ENCODE measurements at regions not wholly inside any gene's neighbourhood (a gene's known extent, or its start where the extent isn't known, plus 50 kb on each side); places are given as distances from the start of the nearest gene placed in this dataset.

DNA sequence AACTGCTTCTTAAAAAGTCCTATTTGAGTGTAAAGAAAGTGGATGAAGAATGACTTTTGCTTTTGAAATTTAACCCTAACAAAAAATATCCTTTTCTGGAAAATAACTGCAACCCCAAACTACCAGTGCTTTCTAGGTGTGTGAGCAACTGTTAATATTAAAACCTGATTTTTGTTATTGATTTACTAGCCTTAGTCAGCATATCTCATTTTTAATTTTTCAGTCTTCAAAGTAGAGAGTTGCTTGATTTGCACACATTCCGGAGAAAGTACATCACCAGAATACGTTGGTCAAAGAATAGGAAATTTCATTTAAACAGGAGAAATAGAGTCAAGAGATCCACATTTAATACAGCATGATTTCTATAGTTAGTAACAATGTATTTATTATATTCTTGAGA is 141.8 kb upstream of the ADAMTS5 start:
- peaks cover 23% of the 10 kb centered on the region for H3K4me1 Mint-ChIP-seq
- no peaks in the 10 kb centered on the region for H3K36me3 Mint-ChIP-seq
- no peak for DNase-seq (ENCODE audit: low spot score)
- no peaks in the 10 kb centered on the region for H3K9me3 Mint-ChIP-seq
- ATAC-seq = no peak
- TF ChIP-seq MXD4 (CRISPR knock-in tag; IDR thresholded peaks at IDR 0.05; ENCODE audit: borderline replicate concordance) (no peak), TP53 (CRISPR knock-in tag; IDR thresholded peaks at IDR 0.05) (no peak), FOXJ3 (CRISPR knock-in tag; IDR thresholded peaks at IDR 0.05; ENCODE audit: borderline replicate concordance) (no peak)
- TF ChIP-seq, protein P1, sequence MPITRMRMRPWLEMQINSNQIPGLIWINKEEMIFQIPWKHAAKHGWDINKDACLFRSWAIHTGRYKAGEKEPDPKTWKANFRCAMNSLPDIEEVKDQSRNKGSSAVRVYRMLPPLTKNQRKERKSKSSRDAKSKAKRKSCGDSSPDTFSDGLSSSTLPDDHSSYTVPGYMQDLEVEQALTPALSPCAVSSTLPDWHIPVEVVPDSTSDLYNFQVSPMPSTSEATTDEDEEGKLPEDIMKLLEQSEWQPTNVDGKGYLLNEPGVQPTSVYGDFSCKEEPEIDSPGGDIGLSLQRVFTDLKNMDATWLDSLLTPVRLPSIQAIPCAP (CRISPR knock-in tag; IDR thresholded peaks at IDR 0.05) = no peak
- TF ChIP-seq, protein P2, sequence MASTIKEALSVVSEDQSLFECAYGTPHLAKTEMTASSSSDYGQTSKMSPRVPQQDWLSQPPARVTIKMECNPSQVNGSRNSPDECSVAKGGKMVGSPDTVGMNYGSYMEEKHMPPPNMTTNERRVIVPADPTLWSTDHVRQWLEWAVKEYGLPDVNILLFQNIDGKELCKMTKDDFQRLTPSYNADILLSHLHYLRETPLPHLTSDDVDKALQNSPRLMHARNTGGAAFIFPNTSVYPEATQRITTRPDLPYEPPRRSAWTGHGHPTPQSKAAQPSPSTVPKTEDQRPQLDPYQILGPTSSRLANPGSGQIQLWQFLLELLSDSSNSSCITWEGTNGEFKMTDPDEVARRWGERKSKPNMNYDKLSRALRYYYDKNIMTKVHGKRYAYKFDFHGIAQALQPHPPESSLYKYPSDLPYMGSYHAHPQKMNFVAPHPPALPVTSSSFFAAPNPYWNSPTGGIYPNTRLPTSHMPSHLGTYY (CRISPR knock-in tag; IDR thresholded peaks at IDR 0.05) = no peak
- TF ChIP-seq, protein P3, sequence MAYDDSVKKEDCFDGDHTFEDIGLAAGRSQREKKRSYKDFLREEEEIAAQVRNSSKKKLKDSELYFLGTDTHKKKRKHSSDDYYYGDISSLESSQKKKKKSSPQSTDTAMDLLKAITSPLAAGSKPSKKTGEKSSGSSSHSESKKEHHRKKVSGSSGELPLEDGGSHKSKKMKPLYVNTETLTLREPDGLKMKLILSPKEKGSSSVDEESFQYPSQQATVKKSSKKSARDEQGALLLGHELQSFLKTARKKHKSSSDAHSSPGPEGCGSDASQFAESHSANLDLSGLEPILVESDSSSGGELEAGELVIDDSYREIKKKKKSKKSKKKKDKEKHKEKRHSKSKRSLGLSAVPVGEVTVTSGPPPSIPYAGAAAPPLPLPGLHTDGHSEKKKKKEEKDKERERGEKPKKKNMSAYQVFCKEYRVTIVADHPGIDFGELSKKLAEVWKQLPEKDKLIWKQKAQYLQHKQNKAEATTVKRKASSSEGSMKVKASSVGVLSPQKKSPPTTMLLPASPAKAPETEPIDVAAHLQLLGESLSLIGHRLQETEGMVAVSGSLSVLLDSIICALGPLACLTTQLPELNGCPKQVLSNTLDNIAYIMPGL (CRISPR knock-in tag; IDR thresholded peaks at IDR 0.05) = no peak
- ChIA-PET POLR2A (no interaction called here), CTCF (no interaction called here)
- H3K27me3 Mint-ChIP-seq (ENCODE audit: low read depth) = no peaks in the 10 kb centered on the region
- H3K4me3 Mint-ChIP-seq = no peak overlapping the region
- no peak overlapping the region for H3K27ac Mint-ChIP-seq

DNA sequence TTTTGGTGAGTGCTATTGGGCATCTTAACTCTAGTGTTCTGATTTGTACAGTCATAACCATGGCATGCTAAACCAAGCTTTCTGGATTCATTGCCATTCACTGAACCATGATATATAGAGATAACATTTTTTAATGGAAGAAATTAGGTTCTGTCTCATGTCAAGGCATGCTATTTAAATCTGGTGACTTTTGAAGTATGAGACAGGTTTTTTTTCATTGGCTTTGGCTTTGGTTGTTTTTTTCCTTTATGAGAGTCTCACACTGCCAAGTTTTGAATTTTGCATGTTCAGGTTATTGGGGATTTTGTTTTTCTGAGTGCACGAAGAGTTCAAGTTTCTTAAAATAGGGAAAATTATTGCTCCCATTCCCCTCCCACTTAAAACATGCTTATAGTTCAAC is 141.3 kb upstream of the ADAMTS5 start:
- no peaks in the 10 kb centered on the region for H3K36me3 Mint-ChIP-seq
- TF ChIP-seq, protein P4, sequence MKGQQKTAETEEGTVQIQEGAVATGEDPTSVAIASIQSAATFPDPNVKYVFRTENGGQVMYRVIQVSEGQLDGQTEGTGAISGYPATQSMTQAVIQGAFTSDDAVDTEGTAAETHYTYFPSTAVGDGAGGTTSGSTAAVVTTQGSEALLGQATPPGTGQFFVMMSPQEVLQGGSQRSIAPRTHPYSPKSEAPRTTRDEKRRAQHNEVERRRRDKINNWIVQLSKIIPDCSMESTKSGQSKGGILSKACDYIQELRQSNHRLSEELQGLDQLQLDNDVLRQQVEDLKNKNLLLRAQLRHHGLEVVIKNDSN (CRISPR knock-in tag; IDR thresholded peaks at IDR 0.05) = no peak
- TF ChIP-seq TP53 (CRISPR knock-in tag; IDR thresholded peaks at IDR 0.05) = no peak
- no peak for TF ChIP-seq MXD4 (CRISPR knock-in tag; IDR thresholded peaks at IDR 0.05; ENCODE audit: borderline replicate concordance)
- TF ChIP-seq NFYB (CRISPR knock-in tag; conservative IDR thresholded peaks at IDR 0.05; ENCODE audit: low read depth) = no peak
- no peak for TF ChIP-seq GABPB1 (CRISPR knock-in tag; IDR thresholded peaks at IDR 0.05)
- TF ChIP-seq TEAD4 (CRISPR knock-in tag; IDR thresholded peaks at IDR 0.05) = no peak
- TF ChIP-seq, protein P5, sequence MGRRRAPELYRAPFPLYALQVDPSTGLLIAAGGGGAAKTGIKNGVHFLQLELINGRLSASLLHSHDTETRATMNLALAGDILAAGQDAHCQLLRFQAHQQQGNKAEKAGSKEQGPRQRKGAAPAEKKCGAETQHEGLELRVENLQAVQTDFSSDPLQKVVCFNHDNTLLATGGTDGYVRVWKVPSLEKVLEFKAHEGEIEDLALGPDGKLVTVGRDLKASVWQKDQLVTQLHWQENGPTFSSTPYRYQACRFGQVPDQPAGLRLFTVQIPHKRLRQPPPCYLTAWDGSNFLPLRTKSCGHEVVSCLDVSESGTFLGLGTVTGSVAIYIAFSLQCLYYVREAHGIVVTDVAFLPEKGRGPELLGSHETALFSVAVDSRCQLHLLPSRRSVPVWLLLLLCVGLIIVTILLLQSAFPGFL (CRISPR knock-in tag; IDR thresholded peaks at IDR 0.05; ENCODE audit: borderline replicate concordance) = no peak
- no peak for TF ChIP-seq SP1 (CRISPR knock-in tag; conservative IDR thresholded peaks at IDR 0.05)
- no peak for TF ChIP-seq ZNF671 (CRISPR knock-in tag; IDR thresholded peaks at IDR 0.05)
- TF ChIP-seq, protein P6, sequence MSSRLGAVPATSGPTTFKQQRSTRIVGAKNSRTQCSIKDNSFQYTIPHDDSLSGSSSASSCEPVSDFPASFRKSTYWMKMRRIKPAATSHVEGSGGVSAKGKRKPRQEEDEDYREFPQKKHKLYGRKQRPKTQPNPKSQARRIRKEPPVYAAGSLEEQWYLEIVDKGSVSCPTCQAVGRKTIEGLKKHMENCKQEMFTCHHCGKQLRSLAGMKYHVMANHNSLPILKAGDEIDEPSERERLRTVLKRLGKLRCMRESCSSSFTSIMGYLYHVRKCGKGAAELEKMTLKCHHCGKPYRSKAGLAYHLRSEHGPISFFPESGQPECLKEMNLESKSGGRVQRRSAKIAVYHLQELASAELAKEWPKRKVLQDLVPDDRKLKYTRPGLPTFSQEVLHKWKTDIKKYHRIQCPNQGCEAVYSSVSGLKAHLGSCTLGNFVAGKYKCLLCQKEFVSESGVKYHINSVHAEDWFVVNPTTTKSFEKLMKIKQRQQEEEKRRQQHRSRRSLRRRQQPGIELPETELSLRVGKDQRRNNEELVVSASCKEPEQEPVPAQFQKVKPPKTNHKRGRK (CRISPR knock-in tag; IDR thresholded peaks at IDR 0.05; ENCODE audit: borderline replicate concordance) = no peak
- TF ChIP-seq, protein P7, sequence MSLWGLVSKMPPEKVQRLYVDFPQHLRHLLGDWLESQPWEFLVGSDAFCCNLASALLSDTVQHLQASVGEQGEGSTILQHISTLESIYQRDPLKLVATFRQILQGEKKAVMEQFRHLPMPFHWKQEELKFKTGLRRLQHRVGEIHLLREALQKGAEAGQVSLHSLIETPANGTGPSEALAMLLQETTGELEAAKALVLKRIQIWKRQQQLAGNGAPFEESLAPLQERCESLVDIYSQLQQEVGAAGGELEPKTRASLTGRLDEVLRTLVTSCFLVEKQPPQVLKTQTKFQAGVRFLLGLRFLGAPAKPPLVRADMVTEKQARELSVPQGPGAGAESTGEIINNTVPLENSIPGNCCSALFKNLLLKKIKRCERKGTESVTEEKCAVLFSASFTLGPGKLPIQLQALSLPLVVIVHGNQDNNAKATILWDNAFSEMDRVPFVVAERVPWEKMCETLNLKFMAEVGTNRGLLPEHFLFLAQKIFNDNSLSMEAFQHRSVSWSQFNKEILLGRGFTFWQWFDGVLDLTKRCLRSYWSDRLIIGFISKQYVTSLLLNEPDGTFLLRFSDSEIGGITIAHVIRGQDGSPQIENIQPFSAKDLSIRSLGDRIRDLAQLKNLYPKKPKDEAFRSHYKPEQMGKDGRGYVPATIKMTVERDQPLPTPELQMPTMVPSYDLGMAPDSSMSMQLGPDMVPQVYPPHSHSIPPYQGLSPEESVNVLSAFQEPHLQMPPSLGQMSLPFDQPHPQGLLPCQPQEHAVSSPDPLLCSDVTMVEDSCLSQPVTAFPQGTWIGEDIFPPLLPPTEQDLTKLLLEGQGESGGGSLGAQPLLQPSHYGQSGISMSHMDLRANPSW (CRISPR knock-in tag; conservative IDR thresholded peaks at IDR 0.05; ENCODE audit: low read depth) = no peak
- no peak for TF ChIP-seq ELF4 (CRISPR knock-in tag; IDR thresholded peaks at IDR 0.05; ENCODE audit: low read depth)
- no peak for TF ChIP-seq NFE2L1 (CRISPR knock-in tag; IDR thresholded peaks at IDR 0.05)
- ATAC-seq = no peak
- CTCF ChIA-PET = no interaction called here
- no peak overlapping the region for H3K4me3 Mint-ChIP-seq
- H3K9me3 Mint-ChIP-seq = no peaks in the 10 kb centered on the region
- H3K27me3 Mint-ChIP-seq (ENCODE audit: low read depth) = no peaks in the 10 kb centered on the region
- H3K4me1 Mint-ChIP-seq = peaks cover 26% of the 10 kb centered on the region
- DNase-seq (ENCODE audit: low spot score) = no peak
- POLR2A ChIA-PET = no interaction called here
- H3K27ac Mint-ChIP-seq = no peak overlapping the region
